ENCODE measurements at regions not wholly inside any gene's neighbourhood (a gene's known extent, or its start where the extent isn't known, plus 50 kb on each side); places are given as distances from the start of the nearest gene placed in this dataset.

DNA sequence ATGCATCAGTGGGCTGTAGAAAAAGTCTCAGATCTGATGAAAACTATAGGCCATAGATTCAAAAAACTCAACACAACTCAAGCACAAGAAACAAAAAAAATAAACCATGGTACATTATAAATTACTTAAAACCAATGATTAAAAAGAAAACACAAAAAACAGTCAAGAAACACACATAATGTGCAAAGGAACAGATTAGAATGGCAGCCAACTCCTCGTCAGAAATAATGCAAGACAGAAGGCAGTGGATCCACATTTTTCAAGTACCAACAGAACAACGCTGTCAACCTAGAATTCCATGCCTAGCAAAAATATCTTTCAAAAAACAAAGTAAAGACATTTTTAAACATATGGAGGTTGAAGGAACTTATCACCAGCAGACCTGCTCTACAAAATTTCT, 69.7 kb downstream of the PSMB1 start:
- peaks cover 13 to 24% of the 10 kb centered on the region in 2 donors for H3K4me1 Mint-ChIP-seq (ENCODE audit: low read depth in 2 of 2)
- H3K36me3 Mint-ChIP-seq = peaks cover 7% of the 10 kb centered on the region
- H3K27ac Mint-ChIP-seq = no peak overlapping the region
- no peaks in the 10 kb centered on the region for H3K9me3 Mint-ChIP-seq
- ATAC-seq (no peak), DNase-seq (ENCODE audit: low spot score) (no peak)
- no peaks in the 10 kb centered on the region for H3K27me3 Mint-ChIP-seq
- H3K4me3 Mint-ChIP-seq = no peak overlapping the region

GRCh38 chr6:170480050-170480692, 72.9 kb downstream of the PSMB1 start:
- ATAC-seq (no peak), DNase-seq (ENCODE audit: low spot score) (no peak)
- Mint-ChIP-seq H3K27me3 (no peaks in the 10 kb centered on the region), H3K4me1 (ENCODE audit: low read depth in 2 of 2) (peaks cover 13 to 16% of the 10 kb centered on the region in 2 donors), H3K36me3 (peaks cover 7% of the 10 kb centered on the region), H3K27ac (no peak overlapping the region), H3K9me3 (no peaks in the 10 kb centered on the region), H3K4me3 (no peak overlapping the region)

GRCh38 chr6:170476360-170476759, 76.7 kb downstream of the PSMB1 start:
- H3K4me3 Mint-ChIP-seq = no peak overlapping the region
- ATAC-seq (no peak), DNase-seq (ENCODE audit: low spot score) (no peak)
- no peaks in the 10 kb centered on the region for H3K9me3 Mint-ChIP-seq
- H3K27ac Mint-ChIP-seq = no peak overlapping the region
- H3K4me1 Mint-ChIP-seq (ENCODE audit: low read depth in 2 of 2) = peaks cover 22 to 25% of the 10 kb centered on the region in 2 donors
- no peaks in the 10 kb centered on the region for H3K36me3 Mint-ChIP-seq
- H3K27me3 Mint-ChIP-seq = no peaks in the 10 kb centered on the region

DNA sequence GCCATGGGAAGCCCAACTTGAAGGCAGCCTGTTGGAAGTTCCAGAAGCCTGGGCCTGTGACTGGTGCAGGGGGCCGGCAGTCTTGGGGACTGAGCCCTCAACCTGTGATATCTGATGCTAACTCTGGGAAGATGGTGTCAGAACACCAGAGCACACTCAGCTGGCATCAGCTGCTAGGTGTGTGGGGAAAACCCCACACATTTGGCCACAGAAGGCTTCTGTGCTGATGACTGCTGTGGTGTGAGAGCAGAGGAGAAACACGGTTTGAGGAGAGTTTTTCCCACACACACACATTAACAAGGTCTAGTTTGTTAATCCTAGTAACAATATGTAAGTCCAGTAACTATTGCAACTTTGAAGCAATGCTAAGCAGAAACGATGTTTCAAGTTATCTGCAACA, 78.0 kb downstream of the PSMB1 start:
- ATAC-seq = peak; percentile 41 to 48
- Mint-ChIP-seq H3K9me3 (no peaks in the 10 kb centered on the region), H3K4me3 (no peak overlapping the region), H3K27me3 (no peaks in the 10 kb centered on the region), H3K4me1 (ENCODE audit: low read depth in 2 of 2) (peaks cover 32 to 37% of the 10 kb centered on the region in 2 donors), H3K27ac (peak overlapping the region; percentile 9 to 26), H3K36me3 (no peaks in the 10 kb centered on the region)
- no peak for DNase-seq (ENCODE audit: low spot score)

- ATAC-seq (no peak), DNase-seq (ENCODE audit: low spot score) (no peak)
- H3K27me3 Mint-ChIP-seq = no peaks in the 10 kb centered on the region
- no peak overlapping the region for H3K27ac Mint-ChIP-seq
- H3K4me3 Mint-ChIP-seq = no peak overlapping the region
- H3K9me3 Mint-ChIP-seq = no peaks in the 10 kb centered on the region
- H3K36me3 Mint-ChIP-seq = no peaks in the 10 kb centered on the region
- peaks cover 32 to 38% of the 10 kb centered on the region in 2 donors for H3K4me1 Mint-ChIP-seq (ENCODE audit: low read depth in 2 of 2)
Measured at GRCh38 chr6:170473801-170474200, 79.3 kb downstream of the PSMB1 start.

DNA sequence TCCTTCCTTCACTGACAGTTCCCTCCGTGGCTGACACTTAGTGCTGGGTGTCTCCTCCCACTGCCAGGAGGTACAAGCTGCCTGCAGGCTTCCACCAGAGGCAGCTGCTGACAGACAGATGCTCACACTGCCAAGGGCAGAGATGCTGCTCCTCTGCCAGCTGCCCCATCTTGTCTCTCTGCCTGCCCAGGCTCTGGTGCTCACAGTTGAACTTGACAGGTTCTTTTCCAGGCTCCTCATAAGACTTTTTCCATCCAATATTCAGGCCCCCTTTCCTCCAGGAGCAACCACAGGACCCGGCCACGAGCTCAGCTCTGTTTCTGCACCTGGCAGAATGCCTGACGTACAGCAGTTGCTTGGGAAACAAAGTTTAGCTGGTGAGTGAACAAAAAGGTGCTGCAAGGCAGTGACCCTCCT, 79.8 kb downstream of the PSMB1 start:
- Mint-ChIP-seq H3K4me1 (ENCODE audit: low read depth in 2 of 2) (peaks cover 32 to 38% of the 10 kb centered on the region in 2 donors), H3K4me3 (no peak overlapping the region), H3K27ac (peak overlapping the region in 1 of 2 donors; percentile 32), H3K36me3 (peaks cover 2% of the 10 kb centered on the region), H3K9me3 (no peaks in the 10 kb centered on the region), H3K27me3 (no peaks in the 10 kb centered on the region)
- DNase-seq (ENCODE audit: low spot score) = no peak
- no peak for ATAC-seq

- Mint-ChIP-seq H3K27me3 (no peaks in the 10 kb centered on the region), H3K27ac (no peak overlapping the region), H3K9me3 (no peaks in the 10 kb centered on the region), H3K36me3 (peaks cover 6% of the 10 kb centered on the region), H3K4me3 (no peak overlapping the region), H3K4me1 (ENCODE audit: low read depth in 2 of 2) (peaks cover 32 to 39% of the 10 kb centered on the region in 2 donors)
- ATAC-seq (no peak), DNase-seq (ENCODE audit: low spot score) (no peak)
Measured at GRCh38 chr6:170471491-170471890, 81.6 kb downstream of the PSMB1 start.

GRCh38 chr6:170470734-170471133, 82.4 kb downstream of the PSMB1 start:
- H3K4me1 Mint-ChIP-seq (ENCODE audit: low read depth in 2 of 2) = peaks cover 32 to 41% of the 10 kb centered on the region in 2 donors
- no peaks in the 10 kb centered on the region for H3K27me3 Mint-ChIP-seq
- H3K4me3 Mint-ChIP-seq = peak overlapping the region; percentile 34
- DNase-seq (ENCODE audit: low spot score) (no peak), ATAC-seq (no peak)
- H3K36me3 Mint-ChIP-seq = peaks cover 6% of the 10 kb centered on the region
- H3K9me3 Mint-ChIP-seq = no peaks in the 10 kb centered on the region
- no peak overlapping the region for H3K27ac Mint-ChIP-seq

DNA sequence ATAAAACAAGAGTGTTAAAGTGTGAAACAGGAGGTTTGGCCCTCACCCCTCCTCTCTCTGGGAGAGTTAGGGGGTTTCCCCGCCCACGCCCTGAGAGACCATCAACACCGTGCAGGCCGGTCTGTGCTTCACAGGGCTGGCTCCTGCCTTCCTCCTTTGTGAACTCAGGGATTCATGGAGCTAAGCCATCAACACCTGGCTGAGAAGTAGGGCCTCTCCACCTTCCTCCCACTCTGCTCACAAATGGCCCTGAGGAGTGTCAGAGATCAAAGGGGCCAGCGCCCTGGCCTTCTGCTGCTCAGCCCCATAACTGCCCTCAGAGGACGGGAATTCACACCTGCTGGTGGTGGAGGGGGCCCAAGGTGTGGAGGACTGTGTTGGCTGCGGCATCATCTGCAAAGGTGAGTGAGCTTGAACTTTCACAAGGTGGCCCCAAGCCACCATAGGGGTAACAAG, 88.6 kb downstream of the PSMB1 start:
- no peaks in the 10 kb centered on the region for H3K9me3 Mint-ChIP-seq
- no peaks in the 10 kb centered on the region for H3K27me3 Mint-ChIP-seq
- peak; percentile 75 to 81 for ATAC-seq
- DNase-seq (ENCODE audit: low spot score) = peak; percentile 86
- peaks cover 6% of the 10 kb centered on the region for H3K36me3 Mint-ChIP-seq
- peaks cover 48 to 60% of the 10 kb centered on the region in 2 donors for H3K4me1 Mint-ChIP-seq (ENCODE audit: low read depth in 2 of 2)
- H3K4me3 Mint-ChIP-seq = peak overlapping the region; percentile 67
- peak overlapping the region in 1 of 2 donors; percentile 39 for H3K27ac Mint-ChIP-seq

DNA sequence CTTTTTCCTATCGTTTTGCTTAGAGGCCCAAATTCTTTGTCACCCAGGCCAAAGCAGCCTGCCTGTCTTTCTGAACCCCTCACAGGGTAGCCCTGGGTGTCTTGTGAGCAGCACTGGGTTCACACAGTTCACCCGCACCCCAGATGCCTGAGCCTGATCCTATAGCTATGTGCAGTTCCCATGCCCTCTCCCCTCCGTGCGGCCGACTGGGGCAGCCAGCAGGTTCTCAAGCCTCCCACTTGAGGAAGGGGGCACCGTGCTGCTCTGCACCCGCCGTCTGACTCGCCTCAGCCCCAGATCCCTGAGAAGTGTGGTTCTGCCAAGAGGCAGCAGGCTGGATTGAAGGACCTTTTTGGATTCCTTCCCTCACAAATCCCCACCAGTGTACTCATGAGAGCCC, 89.0 kb downstream of the PSMB1 start:
- Mint-ChIP-seq H3K4me1 (ENCODE audit: low read depth in 2 of 2) (peaks cover 50 to 64% of the 10 kb centered on the region in 2 donors), H3K27me3 (no peaks in the 10 kb centered on the region), H3K36me3 (peaks cover 6% of the 10 kb centered on the region), H3K27ac (peak overlapping the region in 1 of 2 donors; percentile 39), H3K9me3 (no peaks in the 10 kb centered on the region), H3K4me3 (peak overlapping the region; percentile 67)
- DNase-seq (ENCODE audit: low spot score) (no peak), ATAC-seq (no peak)

GRCh38 chr6:170463101-170463721, 89.9 kb downstream of the PSMB1 start:
- peaks cover 50 to 62% of the 10 kb centered on the region in 2 donors for H3K4me1 Mint-ChIP-seq (ENCODE audit: low read depth in 2 of 2)
- no peaks in the 10 kb centered on the region for H3K27me3 Mint-ChIP-seq
- DNase-seq (ENCODE audit: low spot score) (no peak), ATAC-seq (no peak)
- peak overlapping the region; percentile 18 for H3K4me3 Mint-ChIP-seq
- H3K9me3 Mint-ChIP-seq = no peaks in the 10 kb centered on the region
- peaks cover 4% of the 10 kb centered on the region for H3K36me3 Mint-ChIP-seq
- no peak overlapping the region for H3K27ac Mint-ChIP-seq

DNA sequence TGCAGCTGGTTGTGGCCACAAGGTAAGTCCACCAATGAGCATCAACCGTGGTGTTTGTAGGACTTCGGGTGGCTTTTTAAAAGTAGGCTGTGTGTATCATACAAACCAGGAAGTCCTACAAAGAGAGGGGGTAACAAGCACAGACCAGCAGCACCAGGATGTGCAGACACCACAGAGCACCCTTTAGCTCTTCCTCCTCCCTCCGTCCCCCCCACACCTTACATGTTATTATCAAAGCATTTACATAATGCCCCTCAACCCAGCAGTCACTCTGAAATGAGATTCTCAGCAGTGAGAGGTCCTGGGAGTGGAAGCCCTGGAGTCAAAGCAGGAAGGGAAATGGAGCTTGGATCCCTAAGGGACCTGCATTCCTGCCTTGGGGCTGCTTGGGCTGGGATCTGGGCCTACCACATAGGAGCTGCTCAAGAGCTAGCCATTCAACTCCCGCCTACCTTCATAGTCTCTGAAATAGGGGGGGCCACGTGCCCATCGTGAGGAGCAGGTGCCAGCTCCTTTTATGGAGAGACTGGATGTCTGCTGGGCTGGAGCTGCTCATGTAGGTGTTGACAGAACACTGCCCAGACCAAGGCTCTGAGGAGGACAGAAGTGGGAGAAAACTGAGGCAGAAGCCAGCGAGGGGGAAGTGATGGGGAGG, 90.6 kb downstream of the PSMB1 start:
- ATAC-seq (peak in 1 of 2 donors; percentile 51), DNase-seq (ENCODE audit: low spot score) (no peak)
- peak overlapping the region; percentile 45 for H3K4me3 Mint-ChIP-seq
- peaks cover 50 to 55% of the 10 kb centered on the region in 2 donors for H3K4me1 Mint-ChIP-seq (ENCODE audit: low read depth in 2 of 2)
- H3K9me3 Mint-ChIP-seq = no peaks in the 10 kb centered on the region
- no peaks in the 10 kb centered on the region for H3K27me3 Mint-ChIP-seq
- H3K27ac Mint-ChIP-seq = no peak overlapping the region
- no peaks in the 10 kb centered on the region for H3K36me3 Mint-ChIP-seq

- no peaks in the 10 kb centered on the region for H3K9me3 Mint-ChIP-seq
- H3K4me1 Mint-ChIP-seq (ENCODE audit: low read depth in 2 of 2) = peaks cover 50 to 55% of the 10 kb centered on the region in 2 donors
- H3K4me3 Mint-ChIP-seq = peak overlapping the region; percentile 68
- H3K36me3 Mint-ChIP-seq = no peaks in the 10 kb centered on the region
- H3K27ac Mint-ChIP-seq = peak overlapping the region; percentile 34 to 50
- ATAC-seq = no peak
- no peak for DNase-seq (ENCODE audit: low spot score)
- no peaks in the 10 kb centered on the region for H3K27me3 Mint-ChIP-seq
Measured at GRCh38 chr6:170461556-170462365, 91.3 kb downstream of the PSMB1 start.

Measured in natural killer cell treated with Interleukin-12 subunit alpha and Interleukin-12 subunit beta and Interleukin-15 and Interleukin-18, amount 100 ng/mL, for 72 hours (primary cell).